Endothelial cell of umbilical vein (primary cell): ENCODE measurements at regions not wholly inside any gene's neighbourhood (a gene's known extent, or its start where the extent isn't known, plus 50 kb on each side); places are given as distances from the start of the nearest gene placed in this dataset.

ENCODE experiments used
- BruUV-seq: library from RNA; stranded (reverse); fragments of 400-500 nt; replicated peaks from 2 replicates; lab custom pipeline; 2021; lab: Mats Ljungman, UMichigan
- CTCF ChIA-PET: fragments of 300-600, 350-600 bp; sonication (Branson Sonifier 250); formaldehyde crosslinking; loops from one replicate; lab custom pipeline; 2021; ENCODE audit warnings: antibody characterized with exemption, inconsistent platforms; lab: Charles Lee
- POLR2A ChIA-PET: fragments of 300-600, 350-600 bp; sonication (Branson Sonifier 250); formaldehyde crosslinking; loops from one replicate; lab custom pipeline; 2021; ENCODE audit warnings: antibody characterized with exemption, inconsistent platforms; lab: Charles Lee
- DNase-seq: peaks from one replicate; pipeline ENCODE4 v3.0.0-alpha.2; 2011; ENCODE audit warnings: low read depth, low spot score
- FAIRE-seq: peaks from 2 replicates; lab custom pipeline; 2011; peaks lifted over from hg19 to GRCh38; lab: Jason Lieb, UNC
- H2AFZ ChIP-seq: 2 replicates; pipeline ENCODE4 v1.6.0; 2012; ENCODE audit warnings: low read depth, low read length, control low read depth, inconsistent platforms
- H3K27ac ChIP-seq: 2 replicates; pipeline ENCODE4 v1.5.1; 2011; ENCODE audit warnings: low read depth, mild to moderate bottlenecking, control low read depth, low read length, moderate library complexity; ENCODE audit not compliant: insufficient read depth
- H3K27me3 ChIP-seq, 2 experiments: 2 replicates each; pipeline versions ENCODE4 v1.6.0 to v1.6.1; 2011; ENCODE audit warnings: low read length in 2 of 2, mixed read lengths in 1 of 2; ENCODE audit not compliant: control insufficient read depth in 2 of 2, insufficient read depth in 2 of 2
- H3K36me3 ChIP-seq, 2 experiments: 2 replicates in 1 of 2; 3 replicates in 1 of 2; pipeline ENCODE4 v1.5.1; 2011; ENCODE audit warnings: low read length in 2 of 2, mild to moderate bottlenecking in 1 of 2, moderate library complexity in 1 of 2; ENCODE audit not compliant: control insufficient read depth in 2 of 2, insufficient read depth in 2 of 2; ENCODE audit errors: extremely low read depth in 1 of 2
- H3K4me1 ChIP-seq: 3 replicates; pipeline ENCODE4 v1.5.1; 2011; ENCODE audit warnings: mild to moderate bottlenecking, low read length; ENCODE audit not compliant: control insufficient read depth, insufficient read depth; ENCODE audit errors: extremely low read depth
- H3K4me2 ChIP-seq: 2 replicates; pipeline ENCODE4 v1.6.1; 2011; ENCODE audit warnings: low read length, control low read depth, mixed read lengths; ENCODE audit not compliant: insufficient read depth
- H3K4me3 ChIP-seq, 3 experiments: fragments of 200-600 bp in 1 of 3; sonication (generic), shearing (Covaris generic) in 1 of 3; replicated peaks in 1 of 3; 2 replicates each; pipeline ENCODE4 v1.5.1; 2011 to 2016; ENCODE audit warnings: control low read depth in 3 of 3, low read length in 3 of 3, mild to moderate bottlenecking in 2 of 3, inconsistent platforms in 1 of 3, low read depth in 1 of 3, moderate library complexity in 1 of 3; ENCODE audit not compliant: insufficient read depth in 1 of 3
- H3K79me2 ChIP-seq: 2 replicates; pipeline ENCODE4 v1.6.0; 2012; ENCODE audit warnings: low read length, inconsistent platforms; ENCODE audit not compliant: control insufficient read depth, insufficient read depth
- H3K9ac ChIP-seq: replicated peaks from 2 replicates; pipeline ENCODE3; 2011; ENCODE audit warnings: low read length, control low read depth; ENCODE audit not compliant: insufficient read depth; ENCODE audit errors: extremely low read depth
- H3K9me1 ChIP-seq: replicated peaks from 3 replicates; pipeline ENCODE4 v1.6.0; 2011; ENCODE audit warnings: mild to moderate bottlenecking, low read length; ENCODE audit not compliant: control insufficient read depth, insufficient read depth; ENCODE audit errors: extremely low read depth
- H3K9me3 ChIP-seq: replicated peaks from 2 replicates; pipeline ENCODE4 v1.5.1; 2012; ENCODE audit warnings: low read length, inconsistent platforms; ENCODE audit not compliant: control insufficient read depth, insufficient read depth
- H4K20me1 ChIP-seq: replicated peaks from 2 replicates; pipeline ENCODE3; 2011; ENCODE audit warnings: mild to moderate bottlenecking, low read length; ENCODE audit not compliant: control insufficient read depth, insufficient read depth; ENCODE audit errors: extremely low read depth
- CTCF ChIP-seq, 2 donors: IDR thresholded peaks; 1 replicate in 1 of 2; 2 replicates in 1 of 2; pipeline ENCODE4 v1.5.1; 2011; ENCODE audit warnings: low read length in 2 of 2, mild to moderate bottlenecking in 2 of 2, moderate library complexity in 2 of 2, control low read depth in 1 of 2, inconsistent platforms in 1 of 2, low read depth in 1 of 2; ENCODE audit not compliant: insufficient read depth in 1 of 2; ENCODE audit errors: extremely low read depth in 1 of 2
- EZH2 ChIP-seq: IDR thresholded peaks from 2 replicates; pipeline ENCODE4 v1.6.1; 2012; ENCODE audit warnings: borderline replicate concordance, low read depth, mild to moderate bottlenecking, moderate library complexity, low read length, inconsistent platforms; ENCODE audit not compliant: severe bottlenecking
- FOS ChIP-seq: IDR thresholded peaks from 2 replicates; pipeline ENCODE4 v1.6.1; 2011; ENCODE audit warnings: mild to moderate bottlenecking, low read length, moderate library complexity, borderline replicate concordance; ENCODE audit not compliant: insufficient read depth
- GATA2 ChIP-seq: IDR thresholded peaks from 2 replicates; pipeline ENCODE4 v1.7.0; 2011; ENCODE audit warnings: low read depth, mild to moderate bottlenecking, moderate library complexity, mixed read lengths, low read length; ENCODE audit not compliant: insufficient read length, insufficient read depth
- JUN ChIP-seq: IDR thresholded peaks from 2 replicates; pipeline ENCODE4 v1.6.1; 2011; ENCODE audit warnings: borderline replicate concordance, low read depth; ENCODE audit not compliant: insufficient read length, insufficient read depth
- MAX ChIP-seq: IDR thresholded peaks from 2 replicates; pipeline ENCODE4 v1.6.1; 2011; ENCODE audit not compliant: insufficient read depth, insufficient read length
- MYC ChIP-seq: IDR thresholded peaks from one replicate; pipeline ENCODE4 v1.6.1; 2011; ENCODE audit warnings: mild to moderate bottlenecking, low read depth, low read length
- POLR2A ChIP-seq: IDR thresholded peaks from 2 replicates; pipeline ENCODE4 v1.6.1; 2012; ENCODE audit warnings: low read depth, mild to moderate bottlenecking, control low read depth, low read length
- POLR2AphosphoS5 ChIP-seq: IDR thresholded peaks from 2 replicates; pipeline ENCODE4 v1.6.1; 2012; ENCODE audit warnings: low read depth, mild to moderate bottlenecking, control low read depth, low read length, moderate library complexity; ENCODE audit not compliant: insufficient read depth
- dilution Hi-C: fragments of 300-500 bp; cut with MboI; formaldehyde crosslinking; loops from one replicate; pipeline ENCODE4 v1.15.0; 2019; ENCODE audit warnings: low sequenced_read_pairs; ENCODE audit not compliant: extremely low pct_ligation_motif_present
- intact Hi-C: fragments of 100-400 bp; cut with micrococcal nuclease; formaldehyde crosslinking; loops from one replicate; pipeline ENCODE4 v1.10.0; 2022

- POLR2A ChIA-PET: no interaction called here
- H3K4me1 ChIP-seq: peaks cover 6% of the 10 kb centered on the region
- no peak overlapping the region for H3K27ac ChIP-seq
- BruUV-seq: no TSS peak
- no peak overlapping the region for H3K4me2 ChIP-seq
- intact Hi-C loops (no loop called here), dilution Hi-C loops (no loop called here)
- no peak overlapping the region for H3K9ac ChIP-seq
- H3K4me3 ChIP-seq: no peak overlapping the region
- no peaks in the 10 kb centered on the region for H4K20me1 ChIP-seq
- H2AFZ ChIP-seq: no peak overlapping the region
- peaks cover 30 to 55% of the 10 kb centered on the region in 2 experiments for H3K27me3 ChIP-seq
- no peaks in the 10 kb centered on the region for H3K9me1 ChIP-seq
- DNase-seq (no peak), FAIRE-seq (no peak)
- H3K79me2 ChIP-seq: no peaks in the 10 kb centered on the region
- TF ChIP-seq FOS (no peak), JUN (no peak), MAX (no peak), POLR2AphosphoS5 (no peak), MYC (no peak), GATA2 (no peak), POLR2A (no peak)
- CTCF ChIA-PET: no interaction called here
- no peaks in the 10 kb centered on the region for H3K9me3 ChIP-seq
- no peaks in the 10 kb centered on the region for H3K36me3 ChIP-seq
Measured at GRCh38 chr5:77841616-77842015, 65.5 kb upstream of the TBCA start.

- TF ChIP-seq POLR2AphosphoS5: no peak
- TF ChIP-seq POLR2A: no peak
- TF ChIP-seq CTCF (IDR thresholded peaks at IDR 0.05; ENCODE audit: extremely low read depth in 1 of 2, insufficient read depth in 1 of 2, low read depth in 1 of 2, low read length in 2 of 2): no peak
- no peak for TF ChIP-seq JUN
- no peak for TF ChIP-seq MAX
- no peak for TF ChIP-seq GATA2
- no peak for TF ChIP-seq MYC
- no peak for TF ChIP-seq EZH2
- no peak for TF ChIP-seq FOS
- POLR2A ChIA-PET: no interaction called here
- intact Hi-C loops: no loop called here
- no peaks in the 10 kb centered on the region for H3K9me1 ChIP-seq
- H2AFZ ChIP-seq: no peak overlapping the region
- no peak overlapping the region for H3K4me3 ChIP-seq
- H4K20me1 ChIP-seq: no peaks in the 10 kb centered on the region
- no peak overlapping the region for H3K9ac ChIP-seq
- BruUV-seq: no TSS peak
- no peaks in the 10 kb centered on the region for H3K79me2 ChIP-seq
- no peak for DNase-seq
- H3K36me3 ChIP-seq: no peaks in the 10 kb centered on the region
- peaks cover 6% of the 10 kb centered on the region for H3K4me1 ChIP-seq
- peaks cover 27 to 57% of the 10 kb centered on the region in 2 experiments for H3K27me3 ChIP-seq
- dilution Hi-C loops: no loop called here
- FAIRE-seq: no peak
- H3K27ac ChIP-seq: no peak overlapping the region
- no peaks in the 10 kb centered on the region for H3K9me3 ChIP-seq
- H3K4me2 ChIP-seq: no peak overlapping the region
- CTCF ChIA-PET: no interaction called here
Measured at GRCh38 chr5:77840930-77841329, 64.8 kb upstream of the TBCA start.
